ENCODE measurements at regions not wholly inside any gene's neighbourhood (a gene's known extent, or its start where the extent isn't known, plus 50 kb on each side); places are given as distances from the start of the nearest gene placed in this dataset.
A peak's percentile ranks its signal among the peaks of the same experiment; 100 is the strongest.

DNA sequence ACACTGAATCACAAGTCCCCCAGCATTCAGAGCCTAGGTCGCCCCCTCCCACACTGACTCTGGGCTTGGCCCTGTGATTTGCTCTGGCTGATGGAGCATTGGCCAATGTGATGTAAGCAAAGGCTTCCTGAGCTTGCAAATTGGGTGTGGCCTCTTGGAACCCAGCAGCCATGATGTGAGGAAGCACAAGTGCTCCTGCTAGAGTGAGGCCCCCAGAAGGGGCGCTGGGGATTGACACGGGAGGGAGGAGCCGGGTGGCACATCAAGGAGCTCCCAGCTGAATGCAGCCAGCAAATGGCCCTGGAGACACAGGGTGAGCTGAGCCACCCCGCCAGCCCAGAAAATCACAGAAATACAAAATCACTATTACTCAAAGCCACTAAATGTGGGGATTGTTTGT, 308.5 kb downstream of the C16orf95 start:
- WGBS (ENCODE audit: insufficient coverage), result 85% methylated on average over 3 of the region's 5 CpGs
- no peaks in the 10 kb centered on the region for H3K36me3 ChIP-seq (ENCODE audit: control insufficient read depth, insufficient read depth, low read length)
- H3K9me3 ChIP-seq (ENCODE audit: control insufficient read depth, insufficient read depth, low read length), result no peaks in the 10 kb centered on the region
- no peaks in the 10 kb centered on the region for H3K27me3 ChIP-seq (ENCODE audit: control insufficient read depth, insufficient read depth, low read length)
- no peak overlapping the region for H3K4me3 ChIP-seq (ENCODE audit: low read depth, low read length)
- DNase-seq (ENCODE audit: low read depth in 4 of 6, low spot score in 6 of 6), result no peak
- H3K27ac ChIP-seq (ENCODE audit: low read depth, low read length), result no peak overlapping the region
- peaks cover 8% of the 10 kb centered on the region for H3K4me1 ChIP-seq (ENCODE audit: control insufficient read depth, insufficient read depth, low read length)

DNA sequence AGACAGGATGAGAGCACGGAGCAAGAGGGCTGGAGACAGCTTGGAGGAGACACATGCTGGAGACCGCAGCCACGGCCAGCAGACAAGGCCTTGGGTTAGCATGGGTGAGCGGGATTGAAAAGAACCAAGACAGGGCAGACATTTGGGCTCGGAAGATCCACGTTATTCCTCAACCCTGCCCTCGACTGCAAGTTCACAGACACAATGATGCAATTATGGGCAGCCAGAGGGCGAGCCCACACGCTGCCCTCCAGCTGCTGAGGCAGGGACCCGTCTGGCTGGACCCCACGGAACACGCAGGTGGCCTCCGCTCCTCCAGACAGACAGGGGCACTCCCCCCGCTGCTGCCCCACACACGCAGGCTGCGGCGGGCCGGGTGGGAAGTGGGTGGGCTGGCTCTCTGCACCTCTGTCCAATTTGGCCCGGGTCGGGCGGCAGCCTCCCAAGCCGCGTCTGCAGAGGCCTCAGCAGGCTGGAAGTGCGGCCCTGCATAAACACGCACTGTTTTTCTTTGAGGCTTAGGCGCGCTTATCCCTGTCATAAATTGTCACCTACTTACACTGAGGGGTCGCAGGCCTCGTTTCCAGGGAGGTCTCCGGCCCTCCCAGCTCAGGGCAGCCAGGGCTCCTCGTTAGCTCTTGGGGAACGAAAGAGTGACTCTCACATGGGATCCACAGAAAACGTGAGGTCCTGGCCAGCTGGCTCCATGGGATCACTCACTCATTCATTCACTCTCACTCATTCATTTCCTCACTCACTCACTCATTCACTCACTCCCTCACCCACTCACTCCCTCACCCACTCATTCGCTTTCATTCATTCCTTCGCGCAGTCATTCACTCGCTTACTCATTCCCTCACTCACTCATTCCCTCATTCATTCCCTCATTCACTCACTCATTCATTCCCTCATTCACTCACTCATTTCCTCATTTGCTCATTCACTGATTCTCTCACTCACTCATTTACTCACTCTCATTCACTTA, 303.9 kb downstream of the C16orf95 start:
- Histone ChIP-seq H3K9me3 (ENCODE audit: control insufficient read depth, insufficient read depth, low read length) (no peaks in the 10 kb centered on the region), H3K27ac (ENCODE audit: low read depth, low read length) (peak overlapping the region; percentile 10), H3K4me3 (ENCODE audit: low read depth, low read length) (no peak overlapping the region), H3K4me1 (ENCODE audit: control insufficient read depth, insufficient read depth, low read length) (peaks cover 8% of the 10 kb centered on the region), H3K36me3 (ENCODE audit: control insufficient read depth, insufficient read depth, low read length) (no peaks in the 10 kb centered on the region), H3K27me3 (ENCODE audit: control insufficient read depth, insufficient read depth, low read length) (no peaks in the 10 kb centered on the region)
- peak in 1 of 6 donors; percentile 25 for DNase-seq (ENCODE audit: low read depth in 4 of 6, low spot score in 6 of 6)
- WGBS (ENCODE audit: insufficient coverage), result 43% methylated on average over 37 of the region's 37 CpGs

DNA sequence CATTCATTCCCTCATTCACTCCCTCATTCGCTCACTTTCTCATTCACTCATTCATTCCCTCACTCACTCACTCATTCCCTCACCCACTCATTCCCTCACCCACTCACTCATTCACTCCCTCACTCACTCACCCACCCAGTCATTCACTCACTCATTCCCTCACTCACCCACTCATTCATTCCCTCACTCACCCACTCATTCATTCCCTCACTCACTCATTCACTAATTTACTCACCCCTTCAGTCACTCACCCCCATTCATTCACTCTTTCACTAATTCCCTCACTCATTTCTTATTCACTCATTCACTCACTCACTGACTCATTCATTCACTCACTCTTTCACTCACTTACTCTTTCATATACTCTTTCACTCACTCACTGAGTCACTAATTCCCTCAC, 303.1 kb downstream of the C16orf95 start:
- 100% methylated on average over 1 of the region's 1 CpG for WGBS (ENCODE audit: insufficient coverage)
- H3K36me3 ChIP-seq (ENCODE audit: control insufficient read depth, insufficient read depth, low read length), result no peaks in the 10 kb centered on the region
- H3K4me3 ChIP-seq (ENCODE audit: low read depth, low read length), result no peak overlapping the region
- peaks cover 8% of the 10 kb centered on the region for H3K4me1 ChIP-seq (ENCODE audit: control insufficient read depth, insufficient read depth, low read length)
- no peaks in the 10 kb centered on the region for H3K9me3 ChIP-seq (ENCODE audit: control insufficient read depth, insufficient read depth, low read length)
- no peaks in the 10 kb centered on the region for H3K27me3 ChIP-seq (ENCODE audit: control insufficient read depth, insufficient read depth, low read length)
- DNase-seq (ENCODE audit: low read depth in 4 of 6, low spot score in 6 of 6), result no peak
- no peak overlapping the region for H3K27ac ChIP-seq (ENCODE audit: low read depth, low read length)

DNA sequence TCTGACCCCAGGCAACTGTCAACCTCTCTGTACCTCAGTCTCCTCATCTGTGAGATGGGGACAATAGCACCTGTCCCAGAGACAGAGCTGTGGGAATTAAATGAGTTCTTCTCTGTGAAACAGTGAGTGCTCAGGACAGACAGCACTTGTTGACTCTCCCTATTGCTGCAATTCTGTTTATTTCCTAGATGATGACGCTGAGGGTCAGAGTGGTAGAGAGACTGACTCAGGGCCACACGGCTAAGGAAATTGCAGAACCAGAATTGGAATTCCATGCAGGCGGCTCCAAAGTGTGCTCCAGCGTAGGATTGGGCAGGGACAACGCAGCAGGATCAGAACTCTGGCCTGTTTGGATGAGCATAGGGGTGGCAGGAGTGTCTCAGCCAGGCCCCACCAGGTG, 302.2 kb downstream of the C16orf95 start:
- Histone ChIP-seq H3K4me3 (ENCODE audit: low read depth, low read length) (no peak overlapping the region), H3K27ac (ENCODE audit: low read depth, low read length) (no peak overlapping the region), H3K36me3 (ENCODE audit: control insufficient read depth, insufficient read depth, low read length) (no peaks in the 10 kb centered on the region), H3K4me1 (ENCODE audit: control insufficient read depth, insufficient read depth, low read length) (peaks cover 8% of the 10 kb centered on the region), H3K9me3 (ENCODE audit: control insufficient read depth, insufficient read depth, low read length) (no peaks in the 10 kb centered on the region), H3K27me3 (ENCODE audit: control insufficient read depth, insufficient read depth, low read length) (no peaks in the 10 kb centered on the region)
- no peak for DNase-seq (ENCODE audit: low read depth in 4 of 6, low spot score in 6 of 6)
- 94% methylated on average over 5 of the region's 5 CpGs for WGBS (ENCODE audit: insufficient coverage)

DNA sequence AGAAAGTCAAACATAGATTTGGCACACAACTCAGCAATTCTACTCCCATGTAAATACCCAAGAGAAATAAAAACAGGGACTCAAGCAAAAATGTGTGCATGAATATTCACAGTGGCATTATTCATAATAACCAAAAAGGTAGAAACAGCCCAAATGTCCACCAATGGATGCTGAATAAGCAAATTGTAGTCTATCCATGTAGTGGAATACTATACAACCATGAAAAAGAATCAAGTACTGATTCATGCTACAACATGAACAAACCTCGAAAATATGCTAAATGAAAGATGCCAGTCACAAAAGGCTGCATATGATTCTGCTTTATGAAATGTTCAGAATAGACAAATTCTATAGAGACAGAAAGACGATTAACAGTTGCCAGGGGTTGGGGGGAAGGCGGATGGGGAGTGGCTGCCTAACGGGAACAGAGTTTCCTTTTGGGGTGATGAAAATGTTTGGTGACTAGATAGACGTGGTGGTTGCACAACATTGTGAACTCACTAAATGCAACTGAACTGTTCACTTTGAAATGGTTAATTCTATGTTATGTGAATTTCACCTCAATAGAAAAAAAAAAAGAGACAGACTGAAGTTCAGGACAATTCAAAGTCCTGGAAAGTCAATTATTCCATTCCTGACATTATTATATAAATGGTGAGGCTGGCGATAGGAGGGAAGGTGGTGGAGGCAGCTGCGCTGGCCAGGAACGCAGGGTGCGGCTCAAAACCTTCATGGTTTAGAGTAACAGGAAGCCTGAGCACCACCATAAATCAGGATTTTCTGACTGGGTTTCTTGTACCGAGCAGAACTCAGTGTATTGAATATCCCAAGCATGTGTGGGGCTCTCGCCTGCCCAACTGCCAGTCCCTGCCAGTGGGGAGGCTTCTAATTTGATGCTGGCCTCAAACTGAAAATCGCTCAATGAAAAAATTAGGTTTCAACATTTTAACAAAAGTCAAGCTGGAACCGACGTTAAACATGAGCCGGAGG, 300.9 kb downstream of the C16orf95 start:
- Histone ChIP-seq H3K4me1 (ENCODE audit: control insufficient read depth, insufficient read depth, low read length) (peaks cover 8% of the 10 kb centered on the region), H3K9me3 (ENCODE audit: control insufficient read depth, insufficient read depth, low read length) (no peaks in the 10 kb centered on the region)
- 91% methylated on average over 14 of the region's 15 CpGs for WGBS (ENCODE audit: insufficient coverage)

DNA sequence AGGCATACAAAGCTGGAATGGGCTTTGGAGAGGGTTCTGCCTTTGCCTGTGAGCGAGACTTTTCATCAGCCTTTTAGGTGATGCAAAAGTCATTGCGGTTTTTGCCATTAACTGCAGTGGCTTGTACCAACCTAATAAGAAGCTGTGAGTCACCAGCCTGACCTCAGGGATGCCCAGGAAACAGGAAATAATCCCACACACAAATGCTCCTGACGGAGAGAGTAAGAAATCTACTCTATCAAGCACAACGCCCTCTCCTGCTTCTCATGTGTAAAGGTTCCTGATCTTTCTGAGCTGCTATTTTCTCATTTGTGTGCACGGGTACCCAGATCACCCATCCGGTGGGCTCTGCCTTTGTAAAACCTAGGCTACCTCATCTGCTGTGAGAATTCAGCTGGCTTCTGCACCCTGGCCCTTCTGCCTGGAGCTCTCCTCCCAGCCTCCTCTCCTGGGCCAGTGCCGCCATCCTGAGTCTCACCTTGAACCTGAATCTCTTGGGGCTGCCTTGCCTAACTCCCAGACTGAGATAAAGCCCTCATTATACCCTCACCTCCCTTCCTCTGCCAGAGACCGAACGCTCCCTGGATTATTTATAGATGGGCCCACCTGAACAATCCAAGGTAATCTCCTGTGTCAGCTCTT, 299.7 kb downstream of the C16orf95 start:
- no peak overlapping the region for H3K4me3 ChIP-seq (ENCODE audit: low read depth, low read length)
- H3K27ac ChIP-seq (ENCODE audit: low read depth, low read length), result no peak overlapping the region
- no peaks in the 10 kb centered on the region for H3K36me3 ChIP-seq (ENCODE audit: control insufficient read depth, insufficient read depth, low read length)
- H3K4me1 ChIP-seq (ENCODE audit: control insufficient read depth, insufficient read depth, low read length), result peaks cover 8% of the 10 kb centered on the region
- WGBS (ENCODE audit: insufficient coverage), result 54% methylated on average over 7 of the region's 9 CpGs
- H3K27me3 ChIP-seq (ENCODE audit: control insufficient read depth, insufficient read depth, low read length), result no peaks in the 10 kb centered on the region
- peak in 1 of 6 donors; percentile 19 for DNase-seq (ENCODE audit: low read depth in 4 of 6, low spot score in 6 of 6)
- H3K9me3 ChIP-seq (ENCODE audit: control insufficient read depth, insufficient read depth, low read length), result no peaks in the 10 kb centered on the region

More for the DNA sequence above, 300.9 kb downstream of the C16orf95 start:
- DNase-seq (ENCODE audit: low read depth in 4 of 6, low spot score in 6 of 6), result no peak
- Histone ChIP-seq H3K27me3 (ENCODE audit: control insufficient read depth, insufficient read depth, low read length) (no peaks in the 10 kb centered on the region), H3K27ac (ENCODE audit: low read depth, low read length) (no peak overlapping the region), H3K4me3 (ENCODE audit: low read depth, low read length) (no peak overlapping the region), H3K36me3 (ENCODE audit: control insufficient read depth, insufficient read depth, low read length) (no peaks in the 10 kb centered on the region)

DNA sequence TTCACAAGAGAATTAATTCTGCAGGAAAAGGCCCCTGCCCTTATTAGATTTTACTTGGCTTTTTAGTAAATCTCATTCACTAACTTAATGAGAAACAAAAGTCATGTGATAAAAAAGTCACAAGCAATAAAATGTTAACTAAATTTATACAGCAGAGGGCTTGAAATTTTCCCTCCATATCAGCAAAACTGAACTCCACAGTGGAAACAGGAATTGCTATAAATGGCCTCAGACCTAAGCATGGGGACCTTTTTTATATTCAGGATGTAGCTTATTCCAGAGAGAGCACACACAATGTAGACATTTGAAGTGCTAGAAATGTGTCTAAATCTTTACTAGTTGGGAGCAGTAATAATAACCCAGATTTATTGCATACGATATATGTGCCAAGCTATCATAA, 291.5 kb downstream of the C16orf95 start:
- WGBS (ENCODE audit: insufficient coverage), result no CpG with 5 or more reads among the region's 1 CpG
- Histone ChIP-seq H3K36me3 (ENCODE audit: control insufficient read depth, insufficient read depth, low read length) (no peaks in the 10 kb centered on the region), H3K27me3 (ENCODE audit: control insufficient read depth, insufficient read depth, low read length) (no peaks in the 10 kb centered on the region), H3K4me1 (ENCODE audit: control insufficient read depth, insufficient read depth, low read length) (no peaks in the 10 kb centered on the region), H3K4me3 (ENCODE audit: low read depth, low read length) (no peak overlapping the region), H3K9me3 (ENCODE audit: control insufficient read depth, insufficient read depth, low read length) (no peaks in the 10 kb centered on the region), H3K27ac (ENCODE audit: low read depth, low read length) (no peak overlapping the region)
- DNase-seq (ENCODE audit: low read depth in 4 of 6, low spot score in 6 of 6), result no peak

DNA sequence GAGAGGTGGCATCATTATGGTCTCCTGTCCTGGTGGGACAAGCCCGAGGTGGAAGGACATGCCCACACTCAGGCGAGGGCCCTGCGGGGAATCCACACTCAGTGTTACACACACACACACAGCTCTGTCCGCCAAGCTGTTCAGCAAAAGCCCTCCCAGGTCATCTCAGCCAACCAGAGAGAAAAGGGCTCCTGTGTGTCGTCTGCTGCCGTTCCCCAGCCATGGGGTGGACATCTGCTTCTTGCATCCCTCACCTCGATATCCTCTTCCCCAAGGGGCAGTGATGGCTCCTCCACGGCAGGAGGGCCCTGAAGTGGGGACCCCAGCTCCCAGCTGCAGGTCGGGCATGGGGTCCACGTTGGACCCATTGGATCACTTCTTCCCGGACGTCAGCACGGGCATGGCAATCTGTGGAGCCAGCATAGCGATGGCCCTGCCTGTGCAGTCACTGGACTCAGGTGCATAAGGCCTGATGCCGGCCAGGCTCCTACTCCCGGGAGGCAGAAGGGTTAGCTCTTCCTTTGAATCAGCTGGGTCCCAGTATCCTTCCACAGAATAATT, 290.1 kb downstream of the C16orf95 start:
- H3K4me1 ChIP-seq (ENCODE audit: control insufficient read depth, insufficient read depth, low read length), result no peaks in the 10 kb centered on the region
- no peaks in the 10 kb centered on the region for H3K9me3 ChIP-seq (ENCODE audit: control insufficient read depth, insufficient read depth, low read length)
- no peak overlapping the region for H3K27ac ChIP-seq (ENCODE audit: low read depth, low read length)
- no peak overlapping the region for H3K4me3 ChIP-seq (ENCODE audit: low read depth, low read length)
- no peaks in the 10 kb centered on the region for H3K36me3 ChIP-seq (ENCODE audit: control insufficient read depth, insufficient read depth, low read length)
- DNase-seq (ENCODE audit: low read depth in 4 of 6, low spot score in 6 of 6), result no peak
- WGBS (ENCODE audit: insufficient coverage), result 89% methylated on average over 16 of the region's 16 CpGs
- H3K27me3 ChIP-seq (ENCODE audit: control insufficient read depth, insufficient read depth, low read length), result no peaks in the 10 kb centered on the region
